Progenitor cell of endocrine pancreas (in vitro differentiated cells): ENCODE measurements at regions not wholly inside any gene's neighbourhood (a gene's known extent, or its start where the extent isn't known, plus 50 kb on each side); places are given as distances from the start of the nearest gene placed in this dataset.

Experiments used
- DNase-seq: peaks from one replicate; pipeline ENCODE4 v3.0.0; 2021; ENCODE audit warnings: low spot score; ENCODE audit not compliant: unreplicated experiment
- H3K27ac Mint-ChIP-seq: 2 replicates; pipeline ENCODE4 v1.8.0; 2021; ENCODE audit warnings: mild to moderate bottlenecking, moderate library complexity, mixed read lengths
- H3K27me3 Mint-ChIP-seq: 2 replicates; pipeline ENCODE4 v1.8.0; 2021; ENCODE audit warnings: mixed read lengths
- H3K36me3 Mint-ChIP-seq: 2 replicates; pipeline ENCODE4 v1.8.0; 2022; ENCODE audit warnings: mixed read lengths; ENCODE audit not compliant: insufficient read depth
- H3K4me1 Mint-ChIP-seq: 2 replicates; pipeline ENCODE4 v1.8.0; 2021; ENCODE audit warnings: low read depth, mixed read lengths
- H3K4me3 Mint-ChIP-seq: 2 replicates; pipeline ENCODE4 v1.8.0; 2021; ENCODE audit warnings: low read depth, mild to moderate bottlenecking, moderate library complexity, mixed read lengths
- H3K9me3 Mint-ChIP-seq: 2 replicates; pipeline ENCODE4 v1.8.0; 2021; ENCODE audit warnings: low read depth, mixed read lengths
- TF ChIP-seq, protein P1 (sequence below): fragments of 200-600 bp; sonication (generic); IDR thresholded peaks from one replicate; pipeline ENCODE4 v1.5.0; 2021; ENCODE audit warnings: antibody characterized with exemption, mild to moderate bottlenecking; ENCODE audit not compliant: unreplicated experiment

- Mint-ChIP-seq H3K9me3 (no peaks in the 10 kb centered on the region), H3K4me3 (no peak overlapping the region), H3K36me3 (no peaks in the 10 kb centered on the region), H3K27me3 (peaks cover 35% of the 10 kb centered on the region), H3K4me1 (no peaks in the 10 kb centered on the region), H3K27ac (no peak overlapping the region)
- DNase-seq: no peak
- TF ChIP-seq, protein P1, sequence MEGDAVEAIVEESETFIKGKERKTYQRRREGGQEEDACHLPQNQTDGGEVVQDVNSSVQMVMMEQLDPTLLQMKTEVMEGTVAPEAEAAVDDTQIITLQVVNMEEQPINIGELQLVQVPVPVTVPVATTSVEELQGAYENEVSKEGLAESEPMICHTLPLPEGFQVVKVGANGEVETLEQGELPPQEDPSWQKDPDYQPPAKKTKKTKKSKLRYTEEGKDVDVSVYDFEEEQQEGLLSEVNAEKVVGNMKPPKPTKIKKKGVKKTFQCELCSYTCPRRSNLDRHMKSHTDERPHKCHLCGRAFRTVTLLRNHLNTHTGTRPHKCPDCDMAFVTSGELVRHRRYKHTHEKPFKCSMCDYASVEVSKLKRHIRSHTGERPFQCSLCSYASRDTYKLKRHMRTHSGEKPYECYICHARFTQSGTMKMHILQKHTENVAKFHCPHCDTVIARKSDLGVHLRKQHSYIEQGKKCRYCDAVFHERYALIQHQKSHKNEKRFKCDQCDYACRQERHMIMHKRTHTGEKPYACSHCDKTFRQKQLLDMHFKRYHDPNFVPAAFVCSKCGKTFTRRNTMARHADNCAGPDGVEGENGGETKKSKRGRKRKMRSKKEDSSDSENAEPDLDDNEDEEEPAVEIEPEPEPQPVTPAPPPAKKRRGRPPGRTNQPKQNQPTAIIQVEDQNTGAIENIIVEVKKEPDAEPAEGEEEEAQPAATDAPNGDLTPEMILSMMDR: no peak
Observed at GRCh38 chr1:200228081-200228480, 181.8 kb downstream of the ZNF281 start.
